ENCODE measurements at regions not wholly inside any gene's neighbourhood (a gene's known extent, or its start where the extent isn't known, plus 50 kb on each side); places are given as distances from the start of the nearest gene placed in this dataset.

DNA sequence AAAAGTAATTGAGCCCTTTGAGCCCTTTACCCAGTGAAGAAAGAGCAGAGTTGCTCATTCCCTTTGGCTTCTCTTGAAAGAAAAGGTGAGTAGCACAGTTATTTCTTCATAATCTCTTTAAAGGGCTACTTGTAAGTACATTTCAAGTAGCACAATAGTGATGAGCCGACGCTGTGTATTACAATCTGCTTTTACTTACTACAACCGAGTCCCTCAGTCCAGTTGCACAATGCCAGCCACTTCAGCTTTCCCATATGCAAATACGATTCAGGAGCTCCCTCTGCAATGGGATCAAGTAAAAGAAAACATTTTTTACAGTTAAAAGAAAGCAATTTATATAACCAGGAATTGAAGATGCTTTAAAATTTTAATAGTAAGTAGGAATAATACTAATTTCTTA lies 868.5 kb downstream of the RNF144A start:
- no peaks in the 10 kb centered on the region for H3K9me2 ChIP-seq (ENCODE audit: insufficient read depth)
- H4K20me1 ChIP-seq (ENCODE audit: insufficient read depth): no peaks in the 10 kb centered on the region
- ChIA-PET RAD21 (ENCODE audit: low non-redundant PET in 1 of 2, low total read pairs in 2 of 2, uncharacterized antibody in 2 of 2, unreplicated experiment in 2 of 2) (no interaction called here), CTCF (no interaction called here), POLR2A (no interaction called here)
- ATAC-seq: no peak
- H3K9me3 ChIP-seq (ENCODE audit: control insufficient read depth in 1 of 2, insufficient read depth in 1 of 2, low read depth in 1 of 2, low read length in 2 of 2): no peaks in the 10 kb centered on the region
- no peak overlapping the region for H3K4me2 ChIP-seq (ENCODE audit: low read length)
- TF ChIP-seq SIN3A (IDR thresholded peaks at IDR 0.05; ENCODE audit: low read depth) (no peak), CBX3 (IDR thresholded peaks at IDR 0.05; ENCODE audit: low read depth) (no peak), EGR1 (IDR thresholded peaks at IDR 0.05; ENCODE audit: low read depth) (no peak), POLR2A (IDR thresholded peaks at IDR 0.05; ENCODE audit: borderline replicate concordance, extremely low read depth, insufficient read depth, insufficient read length) (no peak), TCF7L2 (IDR thresholded peaks at IDR 0.05; ENCODE audit: borderline replicate concordance, extremely low read depth, insufficient read depth, insufficient read length) (no peak), ZNF274 (IDR thresholded peaks at IDR 0.05; ENCODE audit: low read depth, low read length) (no peak)
- TF ChIP-seq, protein P1, sequence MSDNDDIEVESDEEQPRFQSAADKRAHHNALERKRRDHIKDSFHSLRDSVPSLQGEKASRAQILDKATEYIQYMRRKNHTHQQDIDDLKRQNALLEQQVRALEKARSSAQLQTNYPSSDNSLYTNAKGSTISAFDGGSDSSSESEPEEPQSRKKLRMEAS (IDR thresholded peaks at IDR 0.05): no peak
- TF ChIP-seq, protein P2, sequence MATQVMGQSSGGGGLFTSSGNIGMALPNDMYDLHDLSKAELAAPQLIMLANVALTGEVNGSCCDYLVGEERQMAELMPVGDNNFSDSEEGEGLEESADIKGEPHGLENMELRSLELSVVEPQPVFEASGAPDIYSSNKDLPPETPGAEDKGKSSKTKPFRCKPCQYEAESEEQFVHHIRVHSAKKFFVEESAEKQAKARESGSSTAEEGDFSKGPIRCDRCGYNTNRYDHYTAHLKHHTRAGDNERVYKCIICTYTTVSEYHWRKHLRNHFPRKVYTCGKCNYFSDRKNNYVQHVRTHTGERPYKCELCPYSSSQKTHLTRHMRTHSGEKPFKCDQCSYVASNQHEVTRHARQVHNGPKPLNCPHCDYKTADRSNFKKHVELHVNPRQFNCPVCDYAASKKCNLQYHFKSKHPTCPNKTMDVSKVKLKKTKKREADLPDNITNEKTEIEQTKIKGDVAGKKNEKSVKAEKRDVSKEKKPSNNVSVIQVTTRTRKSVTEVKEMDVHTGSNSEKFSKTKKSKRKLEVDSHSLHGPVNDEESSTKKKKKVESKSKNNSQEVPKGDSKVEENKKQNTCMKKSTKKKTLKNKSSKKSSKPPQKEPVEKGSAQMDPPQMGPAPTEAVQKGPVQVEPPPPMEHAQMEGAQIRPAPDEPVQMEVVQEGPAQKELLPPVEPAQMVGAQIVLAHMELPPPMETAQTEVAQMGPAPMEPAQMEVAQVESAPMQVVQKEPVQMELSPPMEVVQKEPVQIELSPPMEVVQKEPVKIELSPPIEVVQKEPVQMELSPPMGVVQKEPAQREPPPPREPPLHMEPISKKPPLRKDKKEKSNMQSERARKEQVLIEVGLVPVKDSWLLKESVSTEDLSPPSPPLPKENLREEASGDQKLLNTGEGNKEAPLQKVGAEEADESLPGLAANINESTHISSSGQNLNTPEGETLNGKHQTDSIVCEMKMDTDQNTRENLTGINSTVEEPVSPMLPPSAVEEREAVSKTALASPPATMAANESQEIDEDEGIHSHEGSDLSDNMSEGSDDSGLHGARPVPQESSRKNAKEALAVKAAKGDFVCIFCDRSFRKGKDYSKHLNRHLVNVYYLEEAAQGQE (IDR thresholded peaks at IDR 0.05; ENCODE audit: low read depth): no peak
- no peaks in the 10 kb centered on the region for H3K4me1 ChIP-seq (ENCODE audit: control insufficient read depth in 1 of 2, insufficient read depth in 2 of 2, low read length in 2 of 2)
- no peak overlapping the region for H3K4me3 ChIP-seq (replicated peaks in 1 of 2; ENCODE audit: low read depth in 1 of 2, low read length in 2 of 2)
- H3K27me3 ChIP-seq (ENCODE audit: insufficient read depth, low read length): no peaks in the 10 kb centered on the region
- no TSS peak for BruUV-seq (replicated peaks)
- H3K27ac ChIP-seq (ENCODE audit: low read depth, low read length): no peak overlapping the region
- no peak for DNase-seq (ENCODE audit: low read depth, low spot score)
- H2AFZ ChIP-seq (ENCODE audit: low read depth, low read length, poor library complexity, severe bottlenecking): no peak overlapping the region
- H3K9ac ChIP-seq (ENCODE audit: low read length): no peak overlapping the region
- intact Hi-C loops (cut with micrococcal nuclease): no loop called here
- H3K36me3 ChIP-seq (ENCODE audit: control insufficient read depth in 1 of 2, insufficient read depth in 2 of 2, low read length in 2 of 2): no peaks in the 10 kb centered on the region
- H3K79me2 ChIP-seq (ENCODE audit: insufficient read depth, low read length): no peaks in the 10 kb centered on the region
